Neural cell (in vitro differentiated cells): ENCODE measurements at regions not wholly inside any gene's neighbourhood (a gene's known extent, or its start where the extent isn't known, plus 50 kb on each side); places are given as distances from the start of the nearest gene placed in this dataset.

Experiments used
- H2AFZ ChIP-seq: fragments of 200-600, 300-800 bp; sonication (generic), shearing (Covaris generic); 2 replicates; pipeline ENCODE4 v1.6.0; 2014; ENCODE audit warnings: low read depth, mild to moderate bottlenecking, antibody characterized with exemption, low read length, moderate library complexity
- H3F3A ChIP-seq: fragments of 200-600 bp; shearing (Covaris generic); 2 replicates; pipeline ENCODE4 v1.6.1; 2016; ENCODE audit warnings: mild to moderate bottlenecking, moderate library complexity, mixed read lengths, antibody characterized with exemption, low read length; ENCODE audit not compliant: insufficient read depth, poor library complexity, severe bottlenecking
- H3K27ac ChIP-seq: fragments of 200-600, 300-800 bp; sonication (generic), shearing (Covaris generic); 2 replicates; pipeline ENCODE4 v1.5.1; 2014; ENCODE audit warnings: mild to moderate bottlenecking, low read length, moderate library complexity
- H3K27me3 ChIP-seq: fragments of 300-800, 200-600 bp; sonication (generic), shearing (Covaris generic); 2 replicates; pipeline ENCODE4 v1.6.0; 2014; ENCODE audit warnings: mild to moderate bottlenecking, low read depth, low read length, moderate library complexity; ENCODE audit not compliant: insufficient read depth
- H3K36me3 ChIP-seq: fragments of 300-800, 200-600 bp; sonication (generic), shearing (Covaris generic); 2 replicates; pipeline ENCODE4 v1.5.1; 2014; ENCODE audit warnings: mild to moderate bottlenecking, antibody characterized with exemption, low read length, moderate library complexity; ENCODE audit not compliant: insufficient read depth
- H3K4me2 ChIP-seq: fragments of 300-800, 200-600 bp; sonication (generic), shearing (Covaris generic); 2 replicates; pipeline ENCODE4 v1.6.0; 2014; ENCODE audit warnings: mild to moderate bottlenecking, low read length
- H3K4me3 ChIP-seq: fragments of 300-800, 200-600 bp; sonication (generic), shearing (Covaris generic); 2 replicates; pipeline ENCODE4 v1.5.1; 2014; ENCODE audit warnings: mild to moderate bottlenecking, low read length, moderate library complexity
- H3K79me2 ChIP-seq: fragments of 200-600 bp; shearing (Covaris generic); replicated peaks from 2 replicates; pipeline ENCODE4 v1.6.0; 2014; ENCODE audit warnings: mild to moderate bottlenecking, low read length, moderate library complexity; ENCODE audit not compliant: insufficient read depth
- H3K9ac ChIP-seq: fragments of 300-800, 200-600 bp; sonication (generic), shearing (Covaris generic); 2 replicates; pipeline ENCODE4 v1.6.1; 2016; ENCODE audit warnings: mild to moderate bottlenecking, low read length, mixed read lengths
- H3K9me2 ChIP-seq: fragments of 200-600 bp; shearing (Covaris generic); 2 replicates; pipeline ENCODE4 v1.6.1; 2016; ENCODE audit warnings: mild to moderate bottlenecking, low read length, mixed read lengths; ENCODE audit not compliant: insufficient read depth
- H3K9me3 ChIP-seq: fragments of 200-600, 300-800 bp; sonication (generic), shearing (Covaris generic); 2 replicates; pipeline ENCODE4 v1.6.1; 2016; ENCODE audit warnings: mild to moderate bottlenecking, mixed run types, low read length, moderate library complexity, mixed read lengths
- H4K20me1 ChIP-seq: fragments of 200-600 bp; shearing (Covaris generic); 2 replicates; pipeline ENCODE4 v1.6.1; 2016; ENCODE audit warnings: mild to moderate bottlenecking, mixed run types; ENCODE audit not compliant: insufficient read depth
- CTCF ChIP-seq: fragments of 450-650 bp; IDR thresholded peaks from 2 replicates; pipeline ENCODE4 v1.5.1; 2014; ENCODE audit warnings: antibody characterized with exemption, mild to moderate bottlenecking, moderate library complexity; ENCODE audit not compliant: poor library complexity, severe bottlenecking
- EP300 ChIP-seq: fragments of 450-650 bp; conservative IDR thresholded peaks from 2 replicates; pipeline ENCODE4 v1.6.1; 2014; ENCODE audit warnings: antibody characterized with exemption, mild to moderate bottlenecking, moderate library complexity; ENCODE audit not compliant: poor library complexity, severe bottlenecking
- EZH2 ChIP-seq: fragments of 200-600, 300-800 bp; shearing (Covaris generic), sonication (generic); IDR thresholded peaks from 2 replicates; pipeline ENCODE4 v1.6.1; 2014; ENCODE audit warnings: antibody characterized with exemption, low read length, borderline replicate concordance, mild to moderate bottlenecking; ENCODE audit not compliant: insufficient read depth, poor library complexity, severe bottlenecking
- MXI1 ChIP-seq: fragments of 450-650 bp; conservative IDR thresholded peaks from 2 replicates; pipeline ENCODE4 v1.6.1; 2014; ENCODE audit warnings: antibody characterized with exemption, mild to moderate bottlenecking; ENCODE audit not compliant: poor library complexity, severe bottlenecking
- POLR2AphosphoS5 ChIP-seq: IDR thresholded peaks from 2 replicates; pipeline ENCODE4 v1.6.1; 2012
- RAD21 ChIP-seq: fragments of 450-650 bp; conservative IDR thresholded peaks from 2 replicates; pipeline ENCODE4 v1.6.1; 2014; ENCODE audit warnings: antibody characterized with exemption, mild to moderate bottlenecking, moderate library complexity
- SMC3 ChIP-seq: fragments of 450-650 bp; conservative IDR thresholded peaks from 2 replicates; pipeline ENCODE4 v1.6.1; 2014; ENCODE audit warnings: antibody characterized with exemption, mild to moderate bottlenecking, moderate library complexity; ENCODE audit not compliant: poor library complexity
- TAF1 ChIP-seq: IDR thresholded peaks from 2 replicates; pipeline ENCODE4 v1.6.1; 2012; ENCODE audit warnings: low read depth
- TF ChIP-seq, protein P1 (sequence below): IDR thresholded peaks from 2 replicates; pipeline ENCODE4 v1.6.1; 2012; ENCODE audit warnings: borderline replicate concordance

GRCh38 chr2:206379266-206379665, 64.1 kb upstream of the ADAM23 start:
- H3K27ac ChIP-seq: no peak overlapping the region
- H3K36me3 ChIP-seq: no peaks in the 10 kb centered on the region
- H3K79me2 ChIP-seq: no peaks in the 10 kb centered on the region
- no peak overlapping the region for H3K4me2 ChIP-seq
- no peak for TF ChIP-seq MXI1
- TF ChIP-seq, protein P1, sequence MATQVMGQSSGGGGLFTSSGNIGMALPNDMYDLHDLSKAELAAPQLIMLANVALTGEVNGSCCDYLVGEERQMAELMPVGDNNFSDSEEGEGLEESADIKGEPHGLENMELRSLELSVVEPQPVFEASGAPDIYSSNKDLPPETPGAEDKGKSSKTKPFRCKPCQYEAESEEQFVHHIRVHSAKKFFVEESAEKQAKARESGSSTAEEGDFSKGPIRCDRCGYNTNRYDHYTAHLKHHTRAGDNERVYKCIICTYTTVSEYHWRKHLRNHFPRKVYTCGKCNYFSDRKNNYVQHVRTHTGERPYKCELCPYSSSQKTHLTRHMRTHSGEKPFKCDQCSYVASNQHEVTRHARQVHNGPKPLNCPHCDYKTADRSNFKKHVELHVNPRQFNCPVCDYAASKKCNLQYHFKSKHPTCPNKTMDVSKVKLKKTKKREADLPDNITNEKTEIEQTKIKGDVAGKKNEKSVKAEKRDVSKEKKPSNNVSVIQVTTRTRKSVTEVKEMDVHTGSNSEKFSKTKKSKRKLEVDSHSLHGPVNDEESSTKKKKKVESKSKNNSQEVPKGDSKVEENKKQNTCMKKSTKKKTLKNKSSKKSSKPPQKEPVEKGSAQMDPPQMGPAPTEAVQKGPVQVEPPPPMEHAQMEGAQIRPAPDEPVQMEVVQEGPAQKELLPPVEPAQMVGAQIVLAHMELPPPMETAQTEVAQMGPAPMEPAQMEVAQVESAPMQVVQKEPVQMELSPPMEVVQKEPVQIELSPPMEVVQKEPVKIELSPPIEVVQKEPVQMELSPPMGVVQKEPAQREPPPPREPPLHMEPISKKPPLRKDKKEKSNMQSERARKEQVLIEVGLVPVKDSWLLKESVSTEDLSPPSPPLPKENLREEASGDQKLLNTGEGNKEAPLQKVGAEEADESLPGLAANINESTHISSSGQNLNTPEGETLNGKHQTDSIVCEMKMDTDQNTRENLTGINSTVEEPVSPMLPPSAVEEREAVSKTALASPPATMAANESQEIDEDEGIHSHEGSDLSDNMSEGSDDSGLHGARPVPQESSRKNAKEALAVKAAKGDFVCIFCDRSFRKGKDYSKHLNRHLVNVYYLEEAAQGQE: no peak
- no peak for TF ChIP-seq EP300
- TF ChIP-seq SMC3: no peak
- TF ChIP-seq TAF1: no peak
- TF ChIP-seq POLR2AphosphoS5: no peak
- no peak for TF ChIP-seq CTCF
- no peak for TF ChIP-seq RAD21
- no peak for TF ChIP-seq EZH2
- H3K9ac ChIP-seq: no peak overlapping the region
- H3K9me3 ChIP-seq: peaks cover 4% of the 10 kb centered on the region
- H3K9me2 ChIP-seq: no peaks in the 10 kb centered on the region
- H3F3A ChIP-seq: no peaks in the 10 kb centered on the region
- no peaks in the 10 kb centered on the region for H4K20me1 ChIP-seq
- no peak overlapping the region for H3K4me3 ChIP-seq
- H3K27me3 ChIP-seq: no peaks in the 10 kb centered on the region
- H2AFZ ChIP-seq: no peak overlapping the region

- Histone ChIP-seq H3K27me3 (no peaks in the 10 kb centered on the region), H3K36me3 (no peaks in the 10 kb centered on the region), H3K27ac (no peak overlapping the region), H3K9ac (no peak overlapping the region), H3K9me2 (no peaks in the 10 kb centered on the region), H3K4me3 (no peak overlapping the region), H3K4me2 (no peak overlapping the region), H2AFZ (no peak overlapping the region), H3K9me3 (peaks cover 4% of the 10 kb centered on the region), H4K20me1 (no peaks in the 10 kb centered on the region), H3K79me2 (no peaks in the 10 kb centered on the region), H3F3A (no peaks in the 10 kb centered on the region)
- TF ChIP-seq, protein P1: no peak
- TF ChIP-seq POLR2AphosphoS5 (no peak), EP300 (no peak), CTCF (no peak), SMC3 (no peak)
These were observed 63.4 kb upstream of the ADAM23 start for GRCh38 chr2:206379886-206380285.
